ENCODE measurements at regions not wholly inside any gene's neighbourhood (a gene's known extent, or its start where the extent isn't known, plus 50 kb on each side); places are given as distances from the start of the nearest gene placed in this dataset.

DNA sequence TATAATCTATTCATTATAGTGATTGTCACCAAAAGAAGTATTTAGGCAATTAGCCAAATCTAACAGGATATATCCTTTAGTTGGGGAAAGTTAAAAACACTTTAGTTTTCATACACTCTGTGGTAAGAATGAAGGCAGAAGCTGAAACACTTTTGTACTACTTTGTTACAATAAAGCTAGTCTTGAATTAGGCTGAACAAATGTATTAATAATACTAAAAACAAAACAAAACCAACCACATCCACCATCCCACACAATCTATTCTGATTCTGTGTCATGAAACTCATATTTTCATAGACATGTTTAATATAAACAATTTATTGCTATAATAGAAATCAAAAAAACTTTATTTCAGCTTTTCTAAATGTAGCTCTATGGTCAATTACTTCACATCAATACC, 508.8 kb downstream of the ZEB2 start:
- TF ChIP-seq, protein P1, sequence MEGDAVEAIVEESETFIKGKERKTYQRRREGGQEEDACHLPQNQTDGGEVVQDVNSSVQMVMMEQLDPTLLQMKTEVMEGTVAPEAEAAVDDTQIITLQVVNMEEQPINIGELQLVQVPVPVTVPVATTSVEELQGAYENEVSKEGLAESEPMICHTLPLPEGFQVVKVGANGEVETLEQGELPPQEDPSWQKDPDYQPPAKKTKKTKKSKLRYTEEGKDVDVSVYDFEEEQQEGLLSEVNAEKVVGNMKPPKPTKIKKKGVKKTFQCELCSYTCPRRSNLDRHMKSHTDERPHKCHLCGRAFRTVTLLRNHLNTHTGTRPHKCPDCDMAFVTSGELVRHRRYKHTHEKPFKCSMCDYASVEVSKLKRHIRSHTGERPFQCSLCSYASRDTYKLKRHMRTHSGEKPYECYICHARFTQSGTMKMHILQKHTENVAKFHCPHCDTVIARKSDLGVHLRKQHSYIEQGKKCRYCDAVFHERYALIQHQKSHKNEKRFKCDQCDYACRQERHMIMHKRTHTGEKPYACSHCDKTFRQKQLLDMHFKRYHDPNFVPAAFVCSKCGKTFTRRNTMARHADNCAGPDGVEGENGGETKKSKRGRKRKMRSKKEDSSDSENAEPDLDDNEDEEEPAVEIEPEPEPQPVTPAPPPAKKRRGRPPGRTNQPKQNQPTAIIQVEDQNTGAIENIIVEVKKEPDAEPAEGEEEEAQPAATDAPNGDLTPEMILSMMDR (IDR thresholded peaks at IDR 0.05 in 8 of 11, conservative IDR thresholded peaks at IDR 0.05 in 3 of 11): no peak
- no peak for TF ChIP-seq POLR2A (IDR thresholded peaks at IDR 0.05)

Data from spleen (tissue), 7 donors.